GM23338 (cell line): ENCODE measurements at regions not wholly inside any gene's neighbourhood (a gene's known extent, or its start where the extent isn't known, plus 50 kb on each side); places are given as distances from the start of the nearest gene placed in this dataset.

Experiments
- ATAC-seq: fragments of 200-7000 bp; cut with Tn5 transposase; 3 replicates; pipeline ENCODE4 v1.9.1; 2020
- DNase-seq: peaks from one replicate; pipeline ENCODE4 v3.0.0-alpha.2; 2015; ENCODE audit warnings: low spot score
- H2AFZ ChIP-seq: fragments of 200-600 bp; sonication (generic); 2 replicates; pipeline ENCODE4 v1.8.0; 2016; ENCODE audit warnings: antibody characterized with exemption, mild to moderate bottlenecking, moderate library complexity
- H3F3A ChIP-seq: fragments of 200-600 bp; sonication (generic); replicated peaks from 2 replicates; pipeline ENCODE4 v1.8.0; 2017; ENCODE audit warnings: antibody characterized with exemption, mixed run types, low read depth
- H3K27ac ChIP-seq: fragments of 200-600 bp; sonication (generic); 2 replicates; pipeline ENCODE4 v1.6.1; 2016; ENCODE audit warnings: low read depth
- H3K27me3 ChIP-seq: fragments of 200-600 bp; sonication (generic); 2 replicates; pipeline ENCODE4 v1.8.0; 2016; ENCODE audit warnings: mild to moderate bottlenecking, mixed run types, moderate library complexity; ENCODE audit not compliant: insufficient read depth
- H3K36me3 ChIP-seq: fragments of 200-600 bp; sonication (generic); 2 replicates; pipeline ENCODE4 v1.8.0; 2016; ENCODE audit warnings: mild to moderate bottlenecking; ENCODE audit not compliant: insufficient read depth
- H3K4me1 ChIP-seq: fragments of 200-600 bp; sonication (generic); 2 replicates; pipeline ENCODE4 v1.8.0; 2016; ENCODE audit warnings: mild to moderate bottlenecking, moderate library complexity; ENCODE audit not compliant: insufficient read depth
- H3K4me2 ChIP-seq: fragments of 200-600 bp; sonication (generic); 2 replicates; pipeline ENCODE4 v1.7.1; 2017; ENCODE audit warnings: mixed run types
- H3K4me3 ChIP-seq: fragments of 200-600 bp; sonication (generic); 2 replicates; pipeline ENCODE4 v1.6.1; 2016; ENCODE audit warnings: mixed run types
- H3K79me2 ChIP-seq: fragments of 200-600 bp; sonication (generic); replicated peaks from 2 replicates; pipeline ENCODE4 v1.8.0; 2017; ENCODE audit warnings: mild to moderate bottlenecking; ENCODE audit not compliant: insufficient read depth
- H3K9me2 ChIP-seq: fragments of 200-600 bp; sonication (generic); 2 replicates; pipeline ENCODE4 v1.8.0; 2017; ENCODE audit not compliant: insufficient read depth
- H4K20me1 ChIP-seq: fragments of 200-600 bp; sonication (generic); replicated peaks from 2 replicates; pipeline ENCODE4 v1.8.0; 2017; ENCODE audit warnings: mild to moderate bottlenecking; ENCODE audit not compliant: insufficient read depth
- H3K27ac Mint-ChIP-seq: 2 replicates; pipeline ENCODE4 v1.8.0; 2020; ENCODE audit warnings: inconsistent platforms, mild to moderate bottlenecking, moderate library complexity, mixed read lengths
- H3K27me3 Mint-ChIP-seq: 3 replicates; pipeline ENCODE4 v1.8.0; 2022; ENCODE audit warnings: low read depth, mild to moderate bottlenecking, moderate library complexity, mixed read lengths, inconsistent platforms; ENCODE audit not compliant: insufficient read depth, poor library complexity
- H3K36me3 Mint-ChIP-seq: 3 replicates; pipeline ENCODE4 v1.8.0; 2021; ENCODE audit warnings: low read depth, mild to moderate bottlenecking, inconsistent platforms, moderate library complexity, mixed read lengths
- H3K4me1 Mint-ChIP-seq: 3 replicates; pipeline ENCODE4 v1.8.0; 2020; ENCODE audit warnings: mild to moderate bottlenecking, inconsistent platforms, mixed read lengths
- H3K4me3 Mint-ChIP-seq: 3 replicates; pipeline ENCODE4 v1.8.0; 2021; ENCODE audit warnings: moderate library complexity, mild to moderate bottlenecking, inconsistent platforms, mixed read lengths
- H3K9me3 Mint-ChIP-seq: 3 replicates; pipeline ENCODE4 v1.8.0; 2020; ENCODE audit warnings: moderate library complexity, mild to moderate bottlenecking, inconsistent platforms, mixed read lengths
- CREB1 ChIP-seq: fragments of 250-450 bp; sonication (Bioruptor Pico); IDR thresholded peaks from 2 replicates; pipeline ENCODE4 v1.5.0; 2020; ENCODE audit warnings: low read depth, mild to moderate bottlenecking, moderate library complexity
- EZH2phosphoT487 ChIP-seq: fragments of 200-600 bp; sonication (generic); IDR thresholded peaks from one replicate; pipeline ENCODE4 v1.8.1; 2018; ENCODE audit warnings: antibody characterized with exemption; ENCODE audit not compliant: unreplicated experiment
- JUNB ChIP-seq: IDR thresholded peaks from one replicate; pipeline ENCODE4 v1.6.1; 2016; ENCODE audit warnings: antibody characterized with exemption; ENCODE audit not compliant: unreplicated experiment
- NANOG ChIP-seq: IDR thresholded peaks from 2 replicates; pipeline ENCODE4 v1.6.1; 2016; ENCODE audit warnings: antibody characterized with exemption, borderline replicate concordance
- POLR2AphosphoS5 ChIP-seq: IDR thresholded peaks from 2 replicates; pipeline ENCODE4 v1.6.1; 2016; ENCODE audit warnings: antibody characterized with exemption, low read depth
- STAT1 ChIP-seq: IDR thresholded peaks from one replicate; pipeline ENCODE4 v1.6.1; 2016; ENCODE audit warnings: antibody characterized with exemption; ENCODE audit not compliant: unreplicated experiment
- ZNF114 ChIP-seq: fragments of 250-450 bp; sonication (Bioruptor Pico); IDR thresholded peaks from 2 replicates; pipeline ENCODE4 v1.5.0; 2020; ENCODE audit warnings: mild to moderate bottlenecking, moderate library complexity
- ZNF331 ChIP-seq: fragments of 250-450 bp; sonication (Bioruptor Pico); IDR thresholded peaks from 2 replicates; pipeline ENCODE4 v1.5.0; 2020; ENCODE audit warnings: low read depth, mild to moderate bottlenecking, moderate library complexity
- ZNF462 ChIP-seq: fragments of 250-450 bp; sonication (Bioruptor Pico); IDR thresholded peaks from 2 replicates; pipeline ENCODE4 v1.5.0; 2020; ENCODE audit warnings: mild to moderate bottlenecking, moderate library complexity
- TF ChIP-seq, protein P1 (sequence below), 2 experiments: fragments of 200-600 bp in 1 of 2; sonication (generic) in 1 of 2; conservative IDR thresholded peaks; 2 replicates each; pipeline versions ENCODE4 v1.5.1 to v1.6.1; 2016 to 2017; ENCODE audit warnings: antibody characterized with exemption in 2 of 2, low read depth in 2 of 2, mild to moderate bottlenecking in 2 of 2, moderate library complexity in 1 of 2
- TF ChIP-seq, protein P2 (sequence below): IDR thresholded peaks from one replicate; pipeline ENCODE4 v1.6.1; 2018; ENCODE audit warnings: antibody characterized with exemption; ENCODE audit not compliant: unreplicated experiment

GRCh38 chr5:166195981-166196380 lies 2095.5 kb upstream of the WWC1 start:
- no peaks in the 10 kb centered on the region for H3K27me3 Mint-ChIP-seq
- Histone ChIP-seq H3K36me3 (no peaks in the 10 kb centered on the region), H3K27me3 (no peaks in the 10 kb centered on the region), H4K20me1 (no peaks in the 10 kb centered on the region), H3K79me2 (no peaks in the 10 kb centered on the region), H3F3A (no peaks in the 10 kb centered on the region), H3K9me2 (no peaks in the 10 kb centered on the region), H3K4me2 (no peak overlapping the region), H3K4me1 (no peaks in the 10 kb centered on the region), H3K27ac (no peak overlapping the region), H2AFZ (no peak overlapping the region), H3K4me3 (no peak overlapping the region)
- no peaks in the 10 kb centered on the region for H3K4me1 Mint-ChIP-seq
- ATAC-seq: no peak
- H3K9me3 Mint-ChIP-seq: no peaks in the 10 kb centered on the region
- no peak for TF ChIP-seq STAT1
- H3K36me3 Mint-ChIP-seq: no peaks in the 10 kb centered on the region
- H3K4me3 Mint-ChIP-seq: no peak overlapping the region
- DNase-seq: no peak
- H3K27ac Mint-ChIP-seq: no peak overlapping the region

DNA sequence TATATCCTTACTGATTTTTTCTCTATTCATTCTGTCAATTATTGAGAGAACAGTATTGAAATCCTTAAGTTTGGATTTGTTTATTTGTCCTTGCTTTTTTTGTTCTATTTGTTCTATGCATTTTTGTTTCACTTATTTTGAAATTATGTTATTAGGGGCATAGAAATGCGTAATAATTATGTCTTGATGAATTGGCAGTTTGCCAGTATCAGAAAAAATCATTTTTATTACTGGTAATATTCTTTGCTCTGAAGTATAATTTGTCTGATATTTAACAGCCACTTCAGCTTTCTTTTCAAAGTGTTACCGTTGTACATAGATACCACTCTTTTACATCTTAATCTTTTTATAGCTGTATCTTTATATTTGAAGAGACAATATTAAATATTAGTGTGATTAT lies 2090.9 kb upstream of the WWC1 start:
- no peak overlapping the region for H3K4me2 ChIP-seq
- no peak for ATAC-seq
- no peaks in the 10 kb centered on the region for H3K36me3 ChIP-seq
- Mint-ChIP-seq H3K27ac (no peak overlapping the region), H3K9me3 (no peaks in the 10 kb centered on the region; the same call in 2 of the 3 replicates), H3K27me3 (no peaks in the 10 kb centered on the region), H3K4me3 (no peak overlapping the region), H3K36me3 (no peaks in the 10 kb centered on the region), H3K4me1 (no peaks in the 10 kb centered on the region)
- no peak overlapping the region for H3K27ac ChIP-seq
- no peaks in the 10 kb centered on the region for H3K27me3 ChIP-seq
- no peak overlapping the region for H2AFZ ChIP-seq
- DNase-seq: no peak
- H3K79me2 ChIP-seq: no peaks in the 10 kb centered on the region
- H3F3A ChIP-seq: no peaks in the 10 kb centered on the region
- no peaks in the 10 kb centered on the region for H3K4me1 ChIP-seq
- H3K9me2 ChIP-seq: no peaks in the 10 kb centered on the region
- no peak overlapping the region for H3K4me3 ChIP-seq
- no peaks in the 10 kb centered on the region for H4K20me1 ChIP-seq
- TF ChIP-seq, protein P1, sequence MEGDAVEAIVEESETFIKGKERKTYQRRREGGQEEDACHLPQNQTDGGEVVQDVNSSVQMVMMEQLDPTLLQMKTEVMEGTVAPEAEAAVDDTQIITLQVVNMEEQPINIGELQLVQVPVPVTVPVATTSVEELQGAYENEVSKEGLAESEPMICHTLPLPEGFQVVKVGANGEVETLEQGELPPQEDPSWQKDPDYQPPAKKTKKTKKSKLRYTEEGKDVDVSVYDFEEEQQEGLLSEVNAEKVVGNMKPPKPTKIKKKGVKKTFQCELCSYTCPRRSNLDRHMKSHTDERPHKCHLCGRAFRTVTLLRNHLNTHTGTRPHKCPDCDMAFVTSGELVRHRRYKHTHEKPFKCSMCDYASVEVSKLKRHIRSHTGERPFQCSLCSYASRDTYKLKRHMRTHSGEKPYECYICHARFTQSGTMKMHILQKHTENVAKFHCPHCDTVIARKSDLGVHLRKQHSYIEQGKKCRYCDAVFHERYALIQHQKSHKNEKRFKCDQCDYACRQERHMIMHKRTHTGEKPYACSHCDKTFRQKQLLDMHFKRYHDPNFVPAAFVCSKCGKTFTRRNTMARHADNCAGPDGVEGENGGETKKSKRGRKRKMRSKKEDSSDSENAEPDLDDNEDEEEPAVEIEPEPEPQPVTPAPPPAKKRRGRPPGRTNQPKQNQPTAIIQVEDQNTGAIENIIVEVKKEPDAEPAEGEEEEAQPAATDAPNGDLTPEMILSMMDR (conservative IDR thresholded peaks at IDR 0.05; ENCODE audit: low read depth in 2 of 2): no peak
- no peak for TF ChIP-seq NANOG
- no peak for TF ChIP-seq ZNF331
- TF ChIP-seq, protein P2, sequence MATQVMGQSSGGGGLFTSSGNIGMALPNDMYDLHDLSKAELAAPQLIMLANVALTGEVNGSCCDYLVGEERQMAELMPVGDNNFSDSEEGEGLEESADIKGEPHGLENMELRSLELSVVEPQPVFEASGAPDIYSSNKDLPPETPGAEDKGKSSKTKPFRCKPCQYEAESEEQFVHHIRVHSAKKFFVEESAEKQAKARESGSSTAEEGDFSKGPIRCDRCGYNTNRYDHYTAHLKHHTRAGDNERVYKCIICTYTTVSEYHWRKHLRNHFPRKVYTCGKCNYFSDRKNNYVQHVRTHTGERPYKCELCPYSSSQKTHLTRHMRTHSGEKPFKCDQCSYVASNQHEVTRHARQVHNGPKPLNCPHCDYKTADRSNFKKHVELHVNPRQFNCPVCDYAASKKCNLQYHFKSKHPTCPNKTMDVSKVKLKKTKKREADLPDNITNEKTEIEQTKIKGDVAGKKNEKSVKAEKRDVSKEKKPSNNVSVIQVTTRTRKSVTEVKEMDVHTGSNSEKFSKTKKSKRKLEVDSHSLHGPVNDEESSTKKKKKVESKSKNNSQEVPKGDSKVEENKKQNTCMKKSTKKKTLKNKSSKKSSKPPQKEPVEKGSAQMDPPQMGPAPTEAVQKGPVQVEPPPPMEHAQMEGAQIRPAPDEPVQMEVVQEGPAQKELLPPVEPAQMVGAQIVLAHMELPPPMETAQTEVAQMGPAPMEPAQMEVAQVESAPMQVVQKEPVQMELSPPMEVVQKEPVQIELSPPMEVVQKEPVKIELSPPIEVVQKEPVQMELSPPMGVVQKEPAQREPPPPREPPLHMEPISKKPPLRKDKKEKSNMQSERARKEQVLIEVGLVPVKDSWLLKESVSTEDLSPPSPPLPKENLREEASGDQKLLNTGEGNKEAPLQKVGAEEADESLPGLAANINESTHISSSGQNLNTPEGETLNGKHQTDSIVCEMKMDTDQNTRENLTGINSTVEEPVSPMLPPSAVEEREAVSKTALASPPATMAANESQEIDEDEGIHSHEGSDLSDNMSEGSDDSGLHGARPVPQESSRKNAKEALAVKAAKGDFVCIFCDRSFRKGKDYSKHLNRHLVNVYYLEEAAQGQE: no peak
- TF ChIP-seq CREB1 (CRISPR knock-in tag): no peak
- no peak for TF ChIP-seq EZH2phosphoT487
- TF ChIP-seq ZNF462 (CRISPR knock-in tag): no peak
- TF ChIP-seq POLR2AphosphoS5: no peak
- TF ChIP-seq ZNF114 (CRISPR knock-in tag): no peak
- TF ChIP-seq JUNB: no peak
